ENCODE measurements at regions not wholly inside any gene's neighbourhood (a gene's known extent, or its start where the extent isn't known, plus 50 kb on each side); places are given as distances from the start of the nearest gene placed in this dataset.

DNA sequence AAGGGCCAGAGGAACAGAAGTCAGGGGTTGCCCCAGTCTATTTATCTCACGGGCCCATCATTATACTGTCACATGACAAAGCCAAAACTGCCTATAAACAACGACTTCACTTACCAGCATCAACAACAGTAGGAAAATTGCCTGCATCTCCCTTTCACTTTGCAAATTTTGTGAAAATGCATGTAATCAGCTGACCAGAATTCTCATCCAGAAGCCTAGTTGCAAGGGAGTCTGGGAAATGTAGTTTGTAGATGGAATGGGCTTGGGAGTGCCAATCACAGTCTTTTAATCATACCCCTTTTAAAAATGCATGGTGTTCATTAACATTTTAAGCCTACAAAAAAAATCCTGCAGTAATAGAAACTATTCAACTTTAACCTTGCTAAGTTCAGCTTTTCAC, 369.3 kb upstream of the TMPO start:
- H3K27me3 ChIP-seq (replicated peaks in 1 of 2; ENCODE audit: control insufficient read depth in 2 of 2, insufficient read depth in 2 of 2, low read length in 1 of 2): no peaks in the 10 kb centered on the region; a peak in 1 of 4 replicates
- RAD21 ChIA-PET (ENCODE audit: unreplicated experiment): no interaction called here
- SMC1A ChIA-PET (ENCODE audit: uncharacterized antibody, unreplicated experiment): interaction anchor here (1.0 to 1.1 kb wide), 2 partner anchors 9 kb away, joined by 3 to 4 read pairs; no protein-coding TSS in a partner anchor
- FAIRE-seq (no peak), ATAC-seq (peak; percentile 37), DNase-seq (ENCODE audit: low read depth, low spot score) (no peak)
- no peaks in the 10 kb centered on the region for H3K79me2 ChIP-seq (ENCODE audit: control insufficient read depth, insufficient read depth, low read length)
- WGBS (ENCODE audit: insufficient coverage, insufficient replicate concordance, low lambda C conversion rate, missing lambda C conversion rate): 29% methylated on average over 2 of the region's 2 CpGs
- H3K4me1 ChIP-seq (ENCODE audit: control insufficient read depth, insufficient read depth, low read length): no peaks in the 10 kb centered on the region
- POLR2A ChIA-PET: no interaction called here
- in situ Hi-C loops (cut with MboI): no loop called here
- intact Hi-C loops (cut with micrococcal nuclease; ENCODE audit: unreplicated experiment): no loop called here
- no peaks in the 10 kb centered on the region for H3K9me3 ChIP-seq (replicated peaks; ENCODE audit: control insufficient read depth, insufficient read depth, low read length)
- no peaks in the 10 kb centered on the region for H4K20me1 ChIP-seq (ENCODE audit: control insufficient read depth, insufficient read depth)
- 0 out of 2 replicates have a peak overlapping the region, but pooled peaks have one; percentile 32 for H3K4me2 ChIP-seq (ENCODE audit: control insufficient read depth, insufficient read depth)
- no peaks in the 10 kb centered on the region for H3K36me3 ChIP-seq (ENCODE audit: control insufficient read depth in 2 of 2, insufficient read depth in 2 of 2, low read length in 1 of 2)
- no TSS peak for BruUV-seq (replicated peaks)
- no peak overlapping the region for H3K27ac ChIP-seq (ENCODE audit: control insufficient read depth, insufficient read depth)
- no peak overlapping the region for H2AFZ ChIP-seq (ENCODE audit: control insufficient read depth, low read depth, low read length)
- H3K4me3 ChIP-seq: no peak overlapping the region
- H3K9ac ChIP-seq (ENCODE audit: control insufficient read depth, insufficient read depth, low read length): no peak overlapping the region
- CTCF ChIA-PET: no interaction called here
- no peak for TF ChIP-seq NFYB (IDR thresholded peaks at IDR 0.05; ENCODE audit: insufficient read depth, low read depth, low read length)
- no peak for TF ChIP-seq IRF5 (IDR thresholded peaks at IDR 0.05; ENCODE audit: borderline replicate concordance)
- no peak for TF ChIP-seq CBX5 (IDR thresholded peaks at IDR 0.05; ENCODE audit: low read depth)
- no peak for TF ChIP-seq MEF2A (IDR thresholded peaks at IDR 0.05; ENCODE audit: insufficient read depth, low read depth, low read length)
- TF ChIP-seq TARDBP (IDR thresholded peaks at IDR 0.05; ENCODE audit: borderline replicate concordance): no peak
- peak; percentile 64 for TF ChIP-seq HCFC1 (IDR thresholded peaks at IDR 0.05; ENCODE audit: low read length)
- TF ChIP-seq MXI1 (IDR thresholded peaks at IDR 0.05; ENCODE audit: low read depth, low read length): no peak
- no peak for TF ChIP-seq SPI1 (IDR thresholded peaks at IDR 0.05; ENCODE audit: borderline replicate concordance, insufficient read depth, low read depth, low read length)
- no peak for TF ChIP-seq PRDM15 (CRISPR knock-in tag; IDR thresholded peaks at IDR 0.05)
- no peak for TF ChIP-seq NR2C2 (IDR thresholded peaks at IDR 0.05; ENCODE audit: borderline replicate concordance, control insufficient read depth, insufficient read length, low read depth)
- TF ChIP-seq PKNOX1 (IDR thresholded peaks at IDR 0.05): peak; percentile 54
- no peak for TF ChIP-seq KLF5 (IDR thresholded peaks at IDR 0.05; ENCODE audit: partially characterized antibody)
- TF ChIP-seq CEBPB (IDR thresholded peaks at IDR 0.05; ENCODE audit: borderline replicate concordance in 1 of 2, low read depth in 2 of 2, low read length in 2 of 2): no peak
- no peak for TF ChIP-seq NKRF (conservative IDR thresholded peaks at IDR 0.05)
- no peak for TF ChIP-seq BHLHE40 (IDR thresholded peaks at IDR 0.05; ENCODE audit: borderline replicate concordance in 1 of 2, low read depth in 2 of 2, low read length in 1 of 2)
- no peak for TF ChIP-seq CREB1 (IDR thresholded peaks at IDR 0.05; ENCODE audit: low read depth)
- TF ChIP-seq RAD51 (IDR thresholded peaks at IDR 0.05): peak; percentile 63; the same call in 1 of the 2 replicates
